ENCODE measurements at regions not wholly inside any gene's neighbourhood (a gene's known extent, or its start where the extent isn't known, plus 50 kb on each side); places are given as distances from the start of the nearest gene placed in this dataset.

DNA sequence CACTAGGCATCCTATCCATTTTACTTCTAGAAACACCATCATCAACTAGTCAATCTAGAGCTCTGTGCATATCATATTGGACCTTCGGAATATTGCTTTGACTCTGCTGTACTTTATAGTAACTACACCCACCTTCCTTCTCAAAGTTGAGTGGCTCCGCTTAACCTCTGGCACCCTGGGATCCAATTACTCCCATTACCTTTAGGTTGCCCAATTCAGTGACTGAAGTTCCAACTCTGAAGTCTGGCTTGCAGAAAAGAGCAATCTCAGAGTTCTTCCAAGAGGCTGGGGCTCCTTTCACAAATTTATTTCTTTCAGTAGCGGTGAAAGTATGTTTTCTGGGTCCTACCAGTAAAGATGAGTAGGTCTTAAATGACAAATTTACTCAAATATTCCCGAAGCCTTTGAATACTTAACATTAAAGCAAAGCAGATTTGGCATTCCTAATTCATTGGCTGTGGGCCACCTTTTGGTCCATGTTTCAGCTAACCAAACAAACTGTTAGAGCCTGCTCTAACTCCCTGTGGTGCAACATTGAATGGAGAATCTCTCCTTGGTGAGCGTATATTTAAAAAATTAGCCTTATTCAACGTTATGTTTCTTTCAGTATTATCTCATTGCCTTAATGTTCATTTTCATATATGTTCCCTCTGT lies 1215.8 kb downstream of the RAPGEF2 start:
- TF ChIP-seq CTCF (IDR thresholded peaks at IDR 0.05) (no peak), EP300 (IDR thresholded peaks at IDR 0.05) (no peak)

All from ovary (tissue), 3 donors.